ENCODE measurements at regions not wholly inside any gene's neighbourhood (a gene's known extent, or its start where the extent isn't known, plus 50 kb on each side); places are given as distances from the start of the nearest gene placed in this dataset.

DNA sequence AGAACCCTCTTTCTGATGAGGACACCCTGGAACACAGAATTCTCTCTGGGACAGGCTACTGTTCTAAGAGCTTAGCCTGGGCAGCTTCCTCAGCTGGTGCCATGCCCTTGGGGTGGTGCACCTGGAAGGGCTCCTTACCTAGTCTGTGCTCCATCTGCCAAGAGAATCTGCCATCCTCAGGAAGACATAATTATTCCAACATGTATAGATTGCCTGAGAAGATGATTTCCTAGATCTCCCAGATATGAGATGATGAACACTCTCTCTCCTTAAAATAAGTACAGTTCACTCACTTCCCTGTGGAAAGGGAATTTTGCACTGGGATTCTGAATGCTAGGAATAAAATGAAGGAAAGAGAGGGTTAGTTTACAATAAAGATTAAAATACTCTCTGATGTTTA lies 87.6 kb downstream of the NENF start:
- TF ChIP-seq POLR2A (IDR thresholded peaks at IDR 0.05): no peak
- TF ChIP-seq, protein P1, sequence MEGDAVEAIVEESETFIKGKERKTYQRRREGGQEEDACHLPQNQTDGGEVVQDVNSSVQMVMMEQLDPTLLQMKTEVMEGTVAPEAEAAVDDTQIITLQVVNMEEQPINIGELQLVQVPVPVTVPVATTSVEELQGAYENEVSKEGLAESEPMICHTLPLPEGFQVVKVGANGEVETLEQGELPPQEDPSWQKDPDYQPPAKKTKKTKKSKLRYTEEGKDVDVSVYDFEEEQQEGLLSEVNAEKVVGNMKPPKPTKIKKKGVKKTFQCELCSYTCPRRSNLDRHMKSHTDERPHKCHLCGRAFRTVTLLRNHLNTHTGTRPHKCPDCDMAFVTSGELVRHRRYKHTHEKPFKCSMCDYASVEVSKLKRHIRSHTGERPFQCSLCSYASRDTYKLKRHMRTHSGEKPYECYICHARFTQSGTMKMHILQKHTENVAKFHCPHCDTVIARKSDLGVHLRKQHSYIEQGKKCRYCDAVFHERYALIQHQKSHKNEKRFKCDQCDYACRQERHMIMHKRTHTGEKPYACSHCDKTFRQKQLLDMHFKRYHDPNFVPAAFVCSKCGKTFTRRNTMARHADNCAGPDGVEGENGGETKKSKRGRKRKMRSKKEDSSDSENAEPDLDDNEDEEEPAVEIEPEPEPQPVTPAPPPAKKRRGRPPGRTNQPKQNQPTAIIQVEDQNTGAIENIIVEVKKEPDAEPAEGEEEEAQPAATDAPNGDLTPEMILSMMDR (IDR thresholded peaks at IDR 0.05): no peak
